GM21526 (cell line): ENCODE measurements at regions not wholly inside any gene's neighbourhood (a gene's known extent, or its start where the extent isn't known, plus 50 kb on each side); places are given as distances from the start of the nearest gene placed in this dataset.
"Not testable (repeated sequence)": the region's sequence is repeated elsewhere in the genome, so short reads cannot be mapped to it uniquely, and the experiment has no call there.

Experiments used
- ATAC-seq: cut with Tn5 transposase; IDR thresholded peaks from one replicate; pipeline ENCODE4 v1.9.1; 2021; ENCODE audit warnings: moderate library complexity; ENCODE audit not compliant: unreplicated experiment, low FRiP score

- ATAC-seq, result no peak
These were observed 370.8 kb upstream of the NT5C1B start for GRCh38 chr2:18959952-18960717.

- ATAC-seq, result no peak
These were observed 369.8 kb upstream of the NT5C1B start for GRCh38 chr2:18959200-18959599.

GRCh38 chr2:18957909-18958308 lies 368.5 kb upstream of the NT5C1B start:
- ATAC-seq, result no peak

- no peak for ATAC-seq
These were observed 361.0 kb upstream of the NT5C1B start for GRCh38 chr2:18950361-18950851.

GRCh38 chr2:18949871-18950270 lies 360.5 kb upstream of the NT5C1B start:
- no peak for ATAC-seq

GRCh38 chr2:18940184-18940583 lies 350.8 kb upstream of the NT5C1B start:
- peak; percentile 96 for ATAC-seq

GRCh38 chr2:18939740-18940139 lies 350.4 kb upstream of the NT5C1B start:
- ATAC-seq, result not testable (repeated sequence)

GRCh38 chr2:18934886-18935285 lies 345.5 kb upstream of the NT5C1B start:
- ATAC-seq, result no peak

- ATAC-seq, result no peak
These were observed 343.5 kb upstream of the NT5C1B start for GRCh38 chr2:18932853-18933252.

GRCh38 chr2:18930971-18931370 lies 341.6 kb upstream of the NT5C1B start:
- ATAC-seq, result no peak

GRCh38 chr2:18927525-18928232 lies 338.3 kb upstream of the NT5C1B start:
- ATAC-seq, result no peak

- ATAC-seq, result no peak
These were observed 337.5 kb upstream of the NT5C1B start for GRCh38 chr2:18926631-18927524.

GRCh38 chr2:18925296-18925695 lies 335.9 kb upstream of the NT5C1B start:
- no peak for ATAC-seq

GRCh38 chr2:18924886-18925285 lies 335.5 kb upstream of the NT5C1B start:
- ATAC-seq, result no peak

GRCh38 chr2:18924386-18924785 lies 335.0 kb upstream of the NT5C1B start:
- no peak for ATAC-seq

GRCh38 chr2:18922276-18922675 lies 332.9 kb upstream of the NT5C1B start:
- ATAC-seq, result no peak

- no peak for ATAC-seq
These were observed 328.9 kb upstream of the NT5C1B start for GRCh38 chr2:18918280-18918679.

- no peak for ATAC-seq
These were observed 325.9 kb upstream of the NT5C1B start for GRCh38 chr2:18915227-18915626.

GRCh38 chr2:18913512-18913911 lies 324.1 kb upstream of the NT5C1B start:
- no peak for ATAC-seq

GRCh38 chr2:18912225-18912888 lies 323.0 kb upstream of the NT5C1B start:
- no peak for ATAC-seq
